ENCODE measurements at regions not wholly inside any gene's neighbourhood (a gene's known extent, or its start where the extent isn't known, plus 50 kb on each side); places are given as distances from the start of the nearest gene placed in this dataset.

- no peak for TF ChIP-seq CTCF (IDR thresholded peaks at IDR 0.05)
- no peak for TF ChIP-seq POLR2A (IDR thresholded peaks at IDR 0.05)
Measured at GRCh38 chr22:47687346-47687655, 924.9 kb downstream of the TBC1D22A start.

All from adrenal gland (tissue), 5 donors.